Type B pancreatic cell (in vitro differentiated cells): ENCODE measurements at regions not wholly inside any gene's neighbourhood (a gene's known extent, or its start where the extent isn't known, plus 50 kb on each side); places are given as distances from the start of the nearest gene placed in this dataset.
A peak's percentile ranks its signal among the peaks of the same experiment; 100 is the strongest.

Experiments
- DNase-seq: peaks from one replicate; pipeline ENCODE4 v3.0.0; 2021; ENCODE audit warnings: mixed read lengths; ENCODE audit not compliant: unreplicated experiment; ENCODE audit errors: extremely low spot score
- H3K27ac Mint-ChIP-seq: 2 replicates; pipeline ENCODE4 v1.8.0; 2021; ENCODE audit warnings: mild to moderate bottlenecking, mixed read lengths
- H3K27me3 Mint-ChIP-seq: 2 replicates; pipeline ENCODE4 v1.8.0; 2021; ENCODE audit warnings: mixed read lengths
- H3K36me3 Mint-ChIP-seq: 2 replicates; pipeline ENCODE4 v1.8.0; 2021; ENCODE audit warnings: mixed read lengths
- H3K4me1 Mint-ChIP-seq: one replicate; pipeline ENCODE4 v1.8.0; 2021; ENCODE audit warnings: mixed read lengths; ENCODE audit not compliant: unreplicated experiment
- H3K4me3 Mint-ChIP-seq: 2 replicates; pipeline ENCODE4 v1.8.0; 2021; ENCODE audit warnings: mild to moderate bottlenecking, mixed read lengths
- H3K9me3 Mint-ChIP-seq: 2 replicates; pipeline ENCODE4 v1.8.0; 2021; ENCODE audit warnings: mixed read lengths
- CTCF ChIP-seq: fragments of 200-600 bp; sonication (generic); conservative IDR thresholded peaks from 2 replicates; pipeline ENCODE4 v1.5.0; 2021; ENCODE audit warnings: antibody characterized with exemption, mild to moderate bottlenecking

- Mint-ChIP-seq H3K36me3 (no peaks in the 10 kb centered on the region), H3K4me3 (no peak overlapping the region), H3K9me3 (no peaks in the 10 kb centered on the region), H3K27ac (no peak overlapping the region), H3K27me3 (peaks cover 16% of the 10 kb centered on the region), H3K4me1 (no peaks in the 10 kb centered on the region)
- no peak for TF ChIP-seq CTCF
- peak; percentile 40 for DNase-seq
Measured at GRCh38 chr22:48210812-48211211, 1448.4 kb downstream of the TBC1D22A start.

- Mint-ChIP-seq H3K27ac (no peak overlapping the region), H3K36me3 (no peaks in the 10 kb centered on the region), H3K27me3 (peaks cover 13% of the 10 kb centered on the region), H3K4me3 (no peak overlapping the region), H3K9me3 (no peaks in the 10 kb centered on the region), H3K4me1 (no peaks in the 10 kb centered on the region)
- DNase-seq = peak; percentile 42
- TF ChIP-seq CTCF = no peak
Measured at GRCh38 chr22:48210198-48210580, 1447.7 kb downstream of the TBC1D22A start.

- no peaks in the 10 kb centered on the region for H3K9me3 Mint-ChIP-seq
- DNase-seq = peak; percentile 59
- no peak for TF ChIP-seq CTCF
- peaks cover 16% of the 10 kb centered on the region for H3K27me3 Mint-ChIP-seq
- H3K4me1 Mint-ChIP-seq = no peaks in the 10 kb centered on the region
- H3K4me3 Mint-ChIP-seq = no peak overlapping the region
- no peaks in the 10 kb centered on the region for H3K36me3 Mint-ChIP-seq
- no peak overlapping the region for H3K27ac Mint-ChIP-seq
Measured at GRCh38 chr22:48209473-48210197, 1447.2 kb downstream of the TBC1D22A start.

- H3K4me3 Mint-ChIP-seq = no peak overlapping the region
- H3K36me3 Mint-ChIP-seq = no peaks in the 10 kb centered on the region
- no peak overlapping the region for H3K27ac Mint-ChIP-seq
- peaks cover 18% of the 10 kb centered on the region for H3K27me3 Mint-ChIP-seq
- no peak for TF ChIP-seq CTCF
- no peaks in the 10 kb centered on the region for H3K9me3 Mint-ChIP-seq
- no peaks in the 10 kb centered on the region for H3K4me1 Mint-ChIP-seq
- DNase-seq = peak; percentile 61
Measured at GRCh38 chr22:48208894-48209293, 1446.4 kb downstream of the TBC1D22A start.

GRCh38 chr22:48207919-48208535 lies 1445.6 kb downstream of the TBC1D22A start:
- H3K4me3 Mint-ChIP-seq = no peak overlapping the region
- no peaks in the 10 kb centered on the region for H3K9me3 Mint-ChIP-seq
- DNase-seq = no peak
- no peak for TF ChIP-seq CTCF
- no peak overlapping the region for H3K27ac Mint-ChIP-seq
- H3K27me3 Mint-ChIP-seq = peaks cover 18% of the 10 kb centered on the region
- H3K4me1 Mint-ChIP-seq = no peaks in the 10 kb centered on the region
- no peaks in the 10 kb centered on the region for H3K36me3 Mint-ChIP-seq
